ENCODE measurements at regions not wholly inside any gene's neighbourhood (a gene's known extent, or its start where the extent isn't known, plus 50 kb on each side); places are given as distances from the start of the nearest gene placed in this dataset.

- no peak for DNase-seq
Measured at GRCh38 chr13:99055735-99056134, 77.9 kb upstream of the DOCK9 start.

GRCh38 chr13:99056381-99057014 is 78.6 kb upstream of the DOCK9 start:
- DNase-seq = no peak

GRCh38 chr13:99057310-99057975 is 79.6 kb upstream of the DOCK9 start:
- DNase-seq = no peak

- DNase-seq = no peak
Measured at GRCh38 chr13:99058527-99059495, 80.9 kb upstream of the DOCK9 start.

GRCh38 chr13:99059498-99060075 is 81.7 kb upstream of the DOCK9 start:
- DNase-seq = no peak

- DNase-seq = no peak
Measured at GRCh38 chr13:99061411-99061810, 83.5 kb upstream of the DOCK9 start.

- no peak for DNase-seq
Measured at GRCh38 chr13:99062593-99062992, 84.7 kb upstream of the DOCK9 start.

GRCh38 chr13:99063178-99063577 is 85.3 kb upstream of the DOCK9 start:
- no peak for DNase-seq

- no peak for DNase-seq
Measured at GRCh38 chr13:99063952-99064351, 86.1 kb upstream of the DOCK9 start.

GRCh38 chr13:99064624-99065234 is 86.9 kb upstream of the DOCK9 start:
- DNase-seq = no peak

- DNase-seq = no peak
Measured at GRCh38 chr13:99065235-99066015, 87.6 kb upstream of the DOCK9 start.

- no peak for DNase-seq
Measured at GRCh38 chr13:99066219-99066618, 88.4 kb upstream of the DOCK9 start.

- DNase-seq = no peak
Measured at GRCh38 chr13:99067159-99067985, 89.5 kb upstream of the DOCK9 start.

GRCh38 chr13:99071211-99071610 is 93.3 kb upstream of the DOCK9 start:
- no peak for DNase-seq

- DNase-seq = no peak
Measured at GRCh38 chr13:99071666-99072065, 93.8 kb upstream of the DOCK9 start.

- DNase-seq = no peak
Measured at GRCh38 chr13:99072356-99072755, 94.5 kb upstream of the DOCK9 start.

- no peak for DNase-seq
Measured at GRCh38 chr13:99072941-99073340, 95.1 kb upstream of the DOCK9 start.

GRCh38 chr13:99074693-99075092 is 96.8 kb upstream of the DOCK9 start:
- no peak for DNase-seq

- DNase-seq = no peak
Measured at GRCh38 chr13:99075268-99076191, 97.7 kb upstream of the DOCK9 start.

Measured in right forelimb (tissue), 1 donor.